HL-60 (cell line): ENCODE measurements at regions not wholly inside any gene's neighbourhood (a gene's known extent, or its start where the extent isn't known, plus 50 kb on each side); places are given as distances from the start of the nearest gene placed in this dataset.

Source experiments
- GABPA ChIP-seq: IDR thresholded peaks from 2 replicates; pipeline ENCODE4 v1.6.1; 2012; ENCODE audit warnings: low read depth
- POLR2AphosphoS5 ChIP-seq: IDR thresholded peaks from 2 replicates; pipeline ENCODE4 v1.6.1; 2012; ENCODE audit warnings: low read depth
- SPI1 ChIP-seq: IDR thresholded peaks from 2 replicates; pipeline ENCODE4 v1.6.1; 2012; ENCODE audit warnings: low read depth, mild to moderate bottlenecking, borderline replicate concordance
- TF ChIP-seq, protein P1 (sequence below): IDR thresholded peaks from one replicate; pipeline ENCODE4 v1.5.1; 2011; ENCODE audit warnings: low read length, control low read depth, inconsistent platforms; ENCODE audit not compliant: insufficient read depth
- TF ChIP-seq, protein P2 (sequence below): IDR thresholded peaks from 2 replicates; pipeline ENCODE4 v1.6.1; 2012; ENCODE audit warnings: low read depth; ENCODE audit not compliant: insufficient replicate concordance

DNA sequence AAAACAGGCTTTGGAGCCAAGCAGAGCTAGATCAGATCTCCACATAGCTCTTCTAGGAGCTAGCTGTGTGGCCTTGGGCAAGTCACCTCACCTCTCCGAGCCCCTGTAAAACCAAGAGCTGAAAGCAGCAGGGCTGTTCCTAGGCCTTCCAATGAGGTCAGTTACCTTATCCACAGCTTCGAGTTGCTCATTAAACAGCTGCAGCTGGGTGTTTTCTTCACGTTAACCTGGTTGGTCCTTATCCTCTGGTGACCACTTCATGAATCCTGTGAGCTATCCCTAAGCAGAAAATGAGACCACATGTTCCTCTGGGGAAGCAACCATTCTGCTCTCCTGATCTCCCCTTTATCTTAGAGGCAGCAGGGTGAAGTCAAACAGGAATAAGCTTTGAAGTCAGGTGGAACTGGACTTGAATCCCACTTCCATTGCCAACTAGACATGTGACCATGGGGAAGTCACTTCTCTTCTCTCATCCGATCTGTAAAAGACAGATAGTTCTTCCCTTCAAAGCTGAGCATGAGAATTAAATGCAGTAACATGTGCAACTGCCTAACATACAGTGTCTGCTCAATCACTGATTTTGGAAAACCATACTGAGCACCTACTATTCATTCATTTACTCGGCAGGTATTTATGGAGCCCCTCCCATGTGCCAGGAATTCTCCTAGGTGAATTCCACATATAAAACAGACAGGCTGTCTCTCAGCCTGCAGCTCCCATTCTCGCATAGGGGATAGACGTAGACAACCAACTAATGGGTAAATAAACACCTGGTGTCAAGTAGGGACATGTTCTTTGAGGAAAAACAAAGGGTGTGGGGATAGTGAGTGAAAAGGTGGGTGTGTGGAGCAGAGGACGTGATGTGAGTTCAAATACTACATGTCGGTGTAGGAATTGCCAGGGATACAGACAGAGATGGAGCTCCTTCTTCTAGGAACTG, 111.7 kb upstream of the BOD1 start:
- TF ChIP-seq, protein P1, sequence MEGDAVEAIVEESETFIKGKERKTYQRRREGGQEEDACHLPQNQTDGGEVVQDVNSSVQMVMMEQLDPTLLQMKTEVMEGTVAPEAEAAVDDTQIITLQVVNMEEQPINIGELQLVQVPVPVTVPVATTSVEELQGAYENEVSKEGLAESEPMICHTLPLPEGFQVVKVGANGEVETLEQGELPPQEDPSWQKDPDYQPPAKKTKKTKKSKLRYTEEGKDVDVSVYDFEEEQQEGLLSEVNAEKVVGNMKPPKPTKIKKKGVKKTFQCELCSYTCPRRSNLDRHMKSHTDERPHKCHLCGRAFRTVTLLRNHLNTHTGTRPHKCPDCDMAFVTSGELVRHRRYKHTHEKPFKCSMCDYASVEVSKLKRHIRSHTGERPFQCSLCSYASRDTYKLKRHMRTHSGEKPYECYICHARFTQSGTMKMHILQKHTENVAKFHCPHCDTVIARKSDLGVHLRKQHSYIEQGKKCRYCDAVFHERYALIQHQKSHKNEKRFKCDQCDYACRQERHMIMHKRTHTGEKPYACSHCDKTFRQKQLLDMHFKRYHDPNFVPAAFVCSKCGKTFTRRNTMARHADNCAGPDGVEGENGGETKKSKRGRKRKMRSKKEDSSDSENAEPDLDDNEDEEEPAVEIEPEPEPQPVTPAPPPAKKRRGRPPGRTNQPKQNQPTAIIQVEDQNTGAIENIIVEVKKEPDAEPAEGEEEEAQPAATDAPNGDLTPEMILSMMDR, result no peak
- TF ChIP-seq, protein P2, sequence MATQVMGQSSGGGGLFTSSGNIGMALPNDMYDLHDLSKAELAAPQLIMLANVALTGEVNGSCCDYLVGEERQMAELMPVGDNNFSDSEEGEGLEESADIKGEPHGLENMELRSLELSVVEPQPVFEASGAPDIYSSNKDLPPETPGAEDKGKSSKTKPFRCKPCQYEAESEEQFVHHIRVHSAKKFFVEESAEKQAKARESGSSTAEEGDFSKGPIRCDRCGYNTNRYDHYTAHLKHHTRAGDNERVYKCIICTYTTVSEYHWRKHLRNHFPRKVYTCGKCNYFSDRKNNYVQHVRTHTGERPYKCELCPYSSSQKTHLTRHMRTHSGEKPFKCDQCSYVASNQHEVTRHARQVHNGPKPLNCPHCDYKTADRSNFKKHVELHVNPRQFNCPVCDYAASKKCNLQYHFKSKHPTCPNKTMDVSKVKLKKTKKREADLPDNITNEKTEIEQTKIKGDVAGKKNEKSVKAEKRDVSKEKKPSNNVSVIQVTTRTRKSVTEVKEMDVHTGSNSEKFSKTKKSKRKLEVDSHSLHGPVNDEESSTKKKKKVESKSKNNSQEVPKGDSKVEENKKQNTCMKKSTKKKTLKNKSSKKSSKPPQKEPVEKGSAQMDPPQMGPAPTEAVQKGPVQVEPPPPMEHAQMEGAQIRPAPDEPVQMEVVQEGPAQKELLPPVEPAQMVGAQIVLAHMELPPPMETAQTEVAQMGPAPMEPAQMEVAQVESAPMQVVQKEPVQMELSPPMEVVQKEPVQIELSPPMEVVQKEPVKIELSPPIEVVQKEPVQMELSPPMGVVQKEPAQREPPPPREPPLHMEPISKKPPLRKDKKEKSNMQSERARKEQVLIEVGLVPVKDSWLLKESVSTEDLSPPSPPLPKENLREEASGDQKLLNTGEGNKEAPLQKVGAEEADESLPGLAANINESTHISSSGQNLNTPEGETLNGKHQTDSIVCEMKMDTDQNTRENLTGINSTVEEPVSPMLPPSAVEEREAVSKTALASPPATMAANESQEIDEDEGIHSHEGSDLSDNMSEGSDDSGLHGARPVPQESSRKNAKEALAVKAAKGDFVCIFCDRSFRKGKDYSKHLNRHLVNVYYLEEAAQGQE, result no peak
- TF ChIP-seq POLR2AphosphoS5 (no peak), GABPA (no peak), SPI1 (no peak)
